Astrocyte of the spinal cord (primary cell): ENCODE measurements at regions not wholly inside any gene's neighbourhood (a gene's known extent, or its start where the extent isn't known, plus 50 kb on each side); places are given as distances from the start of the nearest gene placed in this dataset.

Experiments
- DNase-seq: peaks from one replicate; pipeline ENCODE4 v3.0.0; 2011; ENCODE audit warnings: low read depth, low spot score
- H3K4me3 ChIP-seq: 2 replicates; pipeline ENCODE4 v1.5.1; 2011; ENCODE audit warnings: low read depth, mild to moderate bottlenecking, low read length, moderate library complexity
- in situ Hi-C: cut with HindIII; loops from 2 replicates; pipeline ENCODE4 v1.10.0; 2017; ENCODE audit warnings: low sequenced_read_pairs
- TF ChIP-seq, protein P1 (sequence below): IDR thresholded peaks from 2 replicates; pipeline ENCODE4 v1.5.1; 2012; ENCODE audit warnings: low read depth, mild to moderate bottlenecking, low read length, inconsistent platforms

DNA sequence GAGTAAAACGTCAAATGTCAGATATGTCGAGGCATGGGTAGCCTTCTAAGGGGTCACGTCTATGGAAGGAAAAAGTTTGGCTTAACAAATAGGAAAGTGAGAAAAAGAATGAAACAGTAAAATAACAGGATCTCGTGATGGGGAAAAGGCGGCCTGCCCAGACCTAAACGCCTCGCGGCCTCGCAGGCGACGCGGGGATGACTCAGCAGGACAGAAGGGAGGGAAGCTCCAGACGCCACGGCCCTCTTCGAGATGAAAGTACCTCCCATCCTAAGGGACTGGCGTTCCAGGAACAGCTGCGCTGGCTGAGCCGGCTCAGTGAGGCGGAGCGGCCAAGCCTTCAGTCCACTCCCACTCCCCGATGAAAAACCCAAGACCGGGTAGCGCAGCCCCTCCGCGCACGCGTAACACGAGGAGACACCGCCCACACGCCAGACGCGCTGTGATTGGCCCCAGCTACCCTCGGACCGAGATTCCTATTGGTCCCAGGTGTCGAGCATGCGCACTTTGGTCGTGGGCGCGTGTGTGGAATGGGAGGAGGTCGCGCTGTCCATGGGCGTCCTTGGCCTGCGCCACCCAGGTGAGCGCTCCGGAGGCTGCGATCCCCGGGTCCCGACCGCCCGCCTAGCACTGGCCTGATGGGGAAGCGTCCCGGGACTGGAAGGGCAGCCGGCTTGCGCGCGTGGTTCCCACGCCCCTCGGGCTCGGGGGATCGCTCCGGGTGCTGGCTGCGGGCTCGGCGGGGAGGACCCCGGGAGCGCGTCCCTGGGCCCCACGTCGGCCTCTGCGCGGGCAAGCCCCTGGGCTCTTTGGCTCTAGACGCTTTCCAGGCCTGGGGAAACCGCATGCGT lies 588.5 kb downstream of the MTRR start:
- peak overlapping the region; percentile 68 for H3K4me3 ChIP-seq
- TF ChIP-seq, protein P1, sequence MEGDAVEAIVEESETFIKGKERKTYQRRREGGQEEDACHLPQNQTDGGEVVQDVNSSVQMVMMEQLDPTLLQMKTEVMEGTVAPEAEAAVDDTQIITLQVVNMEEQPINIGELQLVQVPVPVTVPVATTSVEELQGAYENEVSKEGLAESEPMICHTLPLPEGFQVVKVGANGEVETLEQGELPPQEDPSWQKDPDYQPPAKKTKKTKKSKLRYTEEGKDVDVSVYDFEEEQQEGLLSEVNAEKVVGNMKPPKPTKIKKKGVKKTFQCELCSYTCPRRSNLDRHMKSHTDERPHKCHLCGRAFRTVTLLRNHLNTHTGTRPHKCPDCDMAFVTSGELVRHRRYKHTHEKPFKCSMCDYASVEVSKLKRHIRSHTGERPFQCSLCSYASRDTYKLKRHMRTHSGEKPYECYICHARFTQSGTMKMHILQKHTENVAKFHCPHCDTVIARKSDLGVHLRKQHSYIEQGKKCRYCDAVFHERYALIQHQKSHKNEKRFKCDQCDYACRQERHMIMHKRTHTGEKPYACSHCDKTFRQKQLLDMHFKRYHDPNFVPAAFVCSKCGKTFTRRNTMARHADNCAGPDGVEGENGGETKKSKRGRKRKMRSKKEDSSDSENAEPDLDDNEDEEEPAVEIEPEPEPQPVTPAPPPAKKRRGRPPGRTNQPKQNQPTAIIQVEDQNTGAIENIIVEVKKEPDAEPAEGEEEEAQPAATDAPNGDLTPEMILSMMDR, result no peak
- DNase-seq, result peak; percentile 98
- in situ Hi-C loops, result no loop called here

DNA sequence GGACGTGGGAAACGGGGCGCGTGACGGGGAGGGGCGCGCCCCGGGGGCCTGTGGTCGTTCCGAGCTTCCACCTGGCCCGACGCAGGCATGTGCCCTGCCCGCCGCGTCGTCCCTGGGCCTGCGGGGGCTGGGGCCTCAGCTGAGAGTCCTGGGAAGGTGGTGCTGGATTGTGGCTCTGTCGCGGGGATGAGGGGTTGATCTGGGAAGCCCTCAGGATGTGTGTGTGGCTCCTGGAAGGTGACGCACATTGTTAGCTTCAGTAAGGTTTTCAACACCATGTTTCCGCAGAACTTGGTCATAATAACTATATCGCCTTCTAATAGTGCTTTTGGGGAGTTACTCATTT lies 589.1 kb downstream of the MTRR start:
- DNase-seq, result peak; percentile 14
- in situ Hi-C loops, result no loop called here

DNA sequence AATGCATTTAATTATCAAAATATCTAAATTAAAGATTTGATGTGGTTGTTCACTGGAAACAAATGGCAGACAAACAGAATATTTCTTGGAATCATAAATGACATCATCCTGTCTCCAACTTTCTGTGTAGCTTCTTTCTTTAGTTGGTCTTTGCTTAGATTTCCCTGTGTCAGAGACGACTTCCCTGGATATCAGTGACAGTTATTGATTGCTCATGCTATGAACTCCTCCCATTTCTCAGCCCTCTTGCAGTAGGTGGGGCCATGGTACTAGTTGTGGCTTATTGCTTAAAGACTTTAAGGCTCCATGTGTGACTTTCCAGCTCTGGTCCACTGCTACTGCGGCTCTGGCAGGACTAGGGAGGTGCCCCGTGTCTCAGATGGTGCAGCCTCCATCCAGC lies 592.6 kb downstream of the MTRR start:
- in situ Hi-C loops, result no loop called here

More for the DNA sequence above, 589.1 kb downstream of the MTRR start:
- H3K4me3 ChIP-seq, result peak overlapping the region; percentile 68
- TF ChIP-seq, protein P1, result no peak

DNA sequence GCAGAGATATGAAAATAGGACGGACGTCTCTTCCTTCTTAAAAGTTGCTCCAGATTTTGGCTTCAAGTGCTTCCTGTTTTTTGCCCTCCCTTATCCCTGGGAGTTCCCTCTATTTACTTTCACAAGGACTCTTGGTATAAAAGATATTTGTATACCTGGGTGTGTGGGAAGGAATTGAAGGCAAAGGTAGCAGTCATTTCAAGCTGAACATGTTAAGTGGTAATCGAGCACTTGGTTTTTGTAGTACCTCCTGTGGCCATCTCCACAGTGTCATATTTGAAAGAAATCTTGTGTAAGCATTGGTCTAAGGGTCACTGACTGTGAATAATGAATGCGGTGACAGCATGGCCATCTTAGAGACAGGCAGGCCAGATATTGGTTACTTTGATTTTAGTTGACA lies 593.6 kb downstream of the MTRR start:
- in situ Hi-C loops, result no loop called here
- TF ChIP-seq, protein P1, result no peak
- no peak for DNase-seq
- H3K4me3 ChIP-seq, result no peak overlapping the region

More for the DNA sequence above, 592.6 kb downstream of the MTRR start:
- TF ChIP-seq, protein P1, result no peak
- no peak for DNase-seq
- H3K4me3 ChIP-seq, result no peak overlapping the region

DNA sequence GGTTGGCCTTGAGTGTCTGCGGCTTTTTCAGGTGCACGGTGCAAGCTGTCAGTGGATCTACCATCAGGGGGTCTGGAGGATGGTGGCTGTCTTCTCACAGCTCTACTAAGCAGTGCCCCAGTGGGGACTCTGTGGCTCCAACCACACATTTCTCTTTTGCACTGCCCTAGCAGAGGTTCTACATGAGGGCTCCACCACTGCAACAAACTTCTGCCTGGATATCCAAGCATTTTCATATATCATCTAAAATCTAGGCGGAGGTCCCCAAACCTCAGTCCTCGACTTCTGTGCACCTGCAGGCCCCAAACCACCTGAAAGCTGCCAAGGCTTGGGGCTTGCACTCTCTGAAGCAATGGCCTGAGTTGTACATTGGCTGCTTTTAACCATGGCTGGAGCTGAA lies 601.5 kb downstream of the MTRR start:
- TF ChIP-seq, protein P1, result no peak
- H3K4me3 ChIP-seq, result no peak overlapping the region
- in situ Hi-C loops, result no loop called here
- no peak for DNase-seq

DNA sequence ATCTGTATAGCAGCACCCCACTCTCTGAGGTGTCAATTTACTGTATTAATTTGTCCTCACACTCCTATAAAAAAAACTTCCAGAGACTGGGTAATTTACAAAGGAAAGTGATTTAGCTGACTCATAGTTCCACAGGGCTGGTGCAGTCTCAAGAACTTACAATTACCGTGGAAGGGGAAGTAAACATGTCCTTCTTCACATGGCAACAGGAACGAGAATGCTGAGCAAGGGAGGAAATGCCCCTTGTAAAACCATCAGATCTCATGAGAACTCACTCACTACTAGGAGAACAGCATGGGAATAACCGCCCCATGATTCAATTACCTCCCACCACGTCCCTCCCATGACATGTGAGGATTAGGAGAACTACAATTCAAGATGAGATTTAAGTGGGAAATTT lies 602.6 kb downstream of the MTRR start:
- no peak for DNase-seq
- in situ Hi-C loops, result no loop called here
- no peak overlapping the region for H3K4me3 ChIP-seq
- TF ChIP-seq, protein P1, result no peak

DNA sequence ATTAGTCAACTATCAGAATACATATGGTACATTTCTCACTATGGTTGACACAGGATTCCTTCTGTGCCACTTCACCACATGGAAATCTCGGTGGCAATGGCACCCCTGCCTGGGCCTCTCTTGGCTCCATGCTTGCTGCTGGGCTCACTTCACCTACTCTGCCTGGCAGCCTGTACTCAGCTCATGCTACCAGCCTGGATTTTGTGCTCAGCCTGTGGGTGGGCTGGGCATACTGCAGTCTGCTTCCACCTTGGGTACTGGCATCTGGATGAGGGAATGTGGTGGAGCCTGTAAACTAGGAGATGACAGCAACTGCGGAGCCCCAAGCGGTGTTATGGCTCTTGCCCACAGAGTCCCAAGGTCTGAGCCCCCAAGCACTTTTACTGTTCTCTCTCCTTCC lies 604.1 kb downstream of the MTRR start:
- H3K4me3 ChIP-seq, result no peak overlapping the region
- TF ChIP-seq, protein P1, result no peak
- DNase-seq, result no peak
- in situ Hi-C loops, result no loop called here
